Activated naive CD4-positive, alpha-beta T cell treated with anti-CD3 and anti-CD28 coated beads for 36 hours (primary cell): ENCODE measurements at regions not wholly inside any gene's neighbourhood (a gene's known extent, or its start where the extent isn't known, plus 50 kb on each side); places are given as distances from the start of the nearest gene placed in this dataset.

Experiments
- CTCF ChIA-PET: fragments of 350-600 bp; sonication (Branson Sonifier 250); formaldehyde crosslinking; loops from one replicate; lab custom pipeline; 2021; ENCODE audit warnings: antibody characterized with exemption; lab: Charles Lee
- DNase-seq: peaks from one replicate; pipeline ENCODE4 v3.0.0-alpha.2; 2020
- H3K27ac Mint-ChIP-seq: one replicate; pipeline ENCODE4 v1.8.0; 2021; ENCODE audit warnings: mild to moderate bottlenecking, mixed read lengths
- H3K27me3 Mint-ChIP-seq: one replicate; pipeline ENCODE4 v1.8.0; 2021; ENCODE audit warnings: low read depth, mixed read lengths
- H3K36me3 Mint-ChIP-seq: one replicate; pipeline ENCODE4 v1.8.0; 2021; ENCODE audit warnings: low read depth, mixed read lengths
- H3K4me1 Mint-ChIP-seq: one replicate; pipeline ENCODE4 v1.8.0; 2021; ENCODE audit warnings: low read depth, mixed read lengths
- H3K4me3 Mint-ChIP-seq: one replicate; pipeline ENCODE4 v1.8.0; 2021; ENCODE audit warnings: mild to moderate bottlenecking, moderate library complexity, mixed read lengths
- H3K9me3 Mint-ChIP-seq: one replicate; pipeline ENCODE4 v1.8.0; 2021; ENCODE audit warnings: mixed read lengths
- intact Hi-C: fragments of 100-400 bp; cut with micrococcal nuclease; formaldehyde crosslinking; loops from one replicate; pipeline ENCODE4 v1.15.1; 2023

DNA sequence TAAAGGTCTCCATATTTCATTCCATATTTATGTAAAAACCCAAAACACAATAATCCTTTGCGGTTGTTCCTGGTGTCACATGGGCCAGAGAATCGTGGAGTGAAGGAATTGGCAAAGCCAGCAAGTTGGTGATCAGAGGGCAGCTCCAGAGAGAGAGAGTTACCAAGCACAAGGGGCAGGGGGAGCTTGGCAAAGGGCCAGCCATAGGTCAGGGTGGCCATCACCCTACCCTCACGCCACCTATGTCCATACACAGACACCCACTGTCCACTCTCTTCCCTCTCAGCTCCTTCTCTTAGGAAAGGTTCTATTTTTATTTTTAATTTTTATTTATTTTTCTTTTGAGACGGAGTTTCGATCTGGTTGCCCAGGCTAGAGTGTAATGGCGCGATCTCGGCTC is 163.2 kb upstream of the JARID2 start:
- Mint-ChIP-seq H3K4me1 (no peaks in the 10 kb centered on the region), H3K27me3 (no peaks in the 10 kb centered on the region), H3K27ac (no peak overlapping the region), H3K36me3 (no peaks in the 10 kb centered on the region), H3K9me3 (no peaks in the 10 kb centered on the region), H3K4me3 (no peak overlapping the region)
- CTCF ChIA-PET = no interaction called here
- no peak for DNase-seq
- intact Hi-C loops = no loop called here

DNA sequence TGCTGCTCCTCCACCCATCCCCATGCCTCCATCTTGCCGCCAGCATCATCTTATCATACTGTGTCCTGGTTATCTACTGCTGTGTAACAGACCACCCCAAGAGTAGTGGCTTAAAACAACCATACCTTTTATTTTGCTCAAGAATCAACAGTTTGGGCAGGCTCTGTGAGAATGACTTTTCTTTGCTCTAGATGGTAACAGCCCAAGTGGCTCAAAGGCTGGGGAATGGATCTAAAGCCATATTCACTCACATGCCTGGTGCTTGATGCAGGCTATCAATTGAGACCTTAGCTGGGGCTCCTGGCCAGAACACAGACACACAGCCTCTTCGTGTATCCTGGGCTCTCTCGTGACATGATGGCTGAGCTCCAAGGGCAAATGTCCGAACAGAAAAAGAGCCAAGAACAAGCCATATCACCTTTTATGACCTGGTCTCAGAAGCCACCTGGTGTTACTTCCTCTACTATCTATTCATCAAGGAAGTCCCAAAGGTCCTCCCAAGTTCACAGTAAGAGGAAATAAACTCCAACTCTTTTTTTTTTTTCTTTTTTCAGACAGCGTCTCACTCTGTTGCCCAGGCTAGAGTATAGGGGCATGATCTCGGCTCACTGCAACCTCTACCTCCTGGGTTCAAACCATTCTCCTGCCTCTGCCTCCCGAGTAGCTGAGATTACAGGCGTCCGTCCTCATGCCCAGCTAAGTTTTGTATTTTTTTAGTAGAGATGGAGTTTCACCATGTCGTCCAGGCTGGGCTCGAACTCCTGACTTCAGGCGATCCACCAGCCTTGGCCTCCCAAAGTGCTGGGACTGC is 159.3 kb upstream of the JARID2 start:
- no peak for DNase-seq
- Mint-ChIP-seq H3K9me3 (no peaks in the 10 kb centered on the region), H3K36me3 (no peaks in the 10 kb centered on the region), H3K4me3 (no peak overlapping the region), H3K27ac (no peak overlapping the region), H3K27me3 (no peaks in the 10 kb centered on the region), H3K4me1 (no peaks in the 10 kb centered on the region)
- CTCF ChIA-PET = no interaction called here
- intact Hi-C loops = no loop called here

DNA sequence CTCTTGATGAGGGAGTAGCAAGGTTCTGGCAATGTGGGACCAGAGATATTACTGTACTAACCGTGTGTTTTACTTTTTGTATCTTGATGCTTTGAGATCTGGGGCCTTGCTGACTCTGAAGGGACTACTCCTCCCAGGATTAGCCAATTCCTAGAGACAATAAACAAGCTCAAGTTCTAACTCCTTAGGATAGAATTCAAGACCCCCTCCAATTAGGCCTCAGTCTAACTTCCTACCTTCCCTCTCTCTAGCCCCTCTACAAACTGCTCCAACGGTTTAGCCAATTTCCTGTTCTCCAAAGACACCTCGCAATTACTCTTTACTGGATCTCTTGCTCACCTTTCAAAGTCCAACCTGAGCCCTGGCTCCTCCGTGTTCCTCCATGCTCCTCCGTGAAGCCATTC is 158.7 kb upstream of the JARID2 start:
- no peak for DNase-seq
- Mint-ChIP-seq H3K4me1 (no peaks in the 10 kb centered on the region), H3K27ac (no peak overlapping the region), H3K9me3 (no peaks in the 10 kb centered on the region), H3K4me3 (no peak overlapping the region), H3K36me3 (no peaks in the 10 kb centered on the region), H3K27me3 (no peaks in the 10 kb centered on the region)
- CTCF ChIA-PET = no interaction called here
- intact Hi-C loops = no loop called here

DNA sequence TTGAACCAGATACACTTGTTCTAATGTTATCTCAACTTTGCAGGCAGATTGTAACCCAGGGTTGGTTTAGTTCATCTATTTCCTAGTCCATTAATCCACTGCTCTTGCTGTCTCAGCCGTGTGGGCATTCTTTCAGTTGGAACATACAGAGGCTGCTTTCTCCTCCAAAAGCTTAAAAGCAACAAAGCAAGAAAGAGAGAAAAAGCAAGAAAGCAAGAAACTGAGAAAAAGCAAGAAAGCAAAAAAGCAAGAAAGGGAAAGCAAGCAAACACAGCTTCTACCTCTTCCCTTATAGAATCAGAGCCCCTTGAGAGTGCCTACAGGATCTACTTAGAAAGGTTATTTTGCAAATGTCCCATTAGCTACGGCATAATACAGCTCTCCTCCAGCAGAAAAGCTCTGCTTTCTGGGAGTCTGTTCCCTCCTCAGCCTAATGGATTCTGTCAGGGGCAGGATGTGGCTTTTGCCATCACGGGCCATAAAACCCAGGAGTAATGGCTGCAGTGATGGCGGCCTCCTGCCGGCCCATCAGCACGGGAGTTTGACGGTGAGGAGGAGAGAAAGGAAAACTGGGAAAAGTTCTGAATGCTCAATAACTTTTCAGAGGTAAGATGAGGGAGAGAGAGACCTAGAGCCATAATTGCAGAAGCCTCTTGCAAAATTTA is 156.8 kb upstream of the JARID2 start:
- no peaks in the 10 kb centered on the region for H3K36me3 Mint-ChIP-seq
- no peak overlapping the region for H3K27ac Mint-ChIP-seq
- intact Hi-C loops = no loop called here
- no peaks in the 10 kb centered on the region for H3K9me3 Mint-ChIP-seq
- CTCF ChIA-PET = no interaction called here
- no peak for DNase-seq
- H3K4me1 Mint-ChIP-seq = no peaks in the 10 kb centered on the region
- no peaks in the 10 kb centered on the region for H3K27me3 Mint-ChIP-seq
- no peak overlapping the region for H3K4me3 Mint-ChIP-seq

DNA sequence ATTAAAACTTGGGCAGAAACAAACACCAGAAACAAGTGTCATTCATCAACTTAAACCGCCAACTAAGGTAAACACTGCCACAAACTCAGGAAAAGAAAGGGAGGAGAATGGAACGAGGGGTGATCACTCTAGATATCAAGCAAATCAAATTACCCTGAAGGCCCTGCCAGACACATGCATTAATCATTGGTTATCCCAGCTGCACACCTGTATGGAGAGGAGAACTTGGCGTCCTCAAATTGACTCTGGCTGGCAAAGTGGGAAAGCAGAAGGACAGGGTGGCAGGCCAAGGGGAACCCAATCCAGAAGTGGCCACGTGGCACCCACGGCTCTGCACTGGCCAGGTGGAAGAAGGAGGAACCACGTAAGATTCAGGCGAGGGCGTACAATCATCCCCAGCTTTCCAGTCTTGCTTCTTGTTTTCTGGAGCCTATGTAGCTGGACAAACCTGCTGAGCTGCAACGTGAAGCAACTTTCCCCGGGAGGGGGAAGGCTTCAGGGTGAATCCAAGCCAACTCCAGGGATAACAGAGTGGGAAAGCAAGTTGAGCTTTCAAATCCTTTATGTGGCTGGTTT is 156.2 kb upstream of the JARID2 start:
- Mint-ChIP-seq H3K9me3 (no peaks in the 10 kb centered on the region), H3K27ac (no peak overlapping the region), H3K4me1 (no peaks in the 10 kb centered on the region), H3K27me3 (no peaks in the 10 kb centered on the region), H3K36me3 (no peaks in the 10 kb centered on the region), H3K4me3 (no peak overlapping the region)
- CTCF ChIA-PET = no interaction called here
- intact Hi-C loops = no loop called here
- DNase-seq = no peak

DNA sequence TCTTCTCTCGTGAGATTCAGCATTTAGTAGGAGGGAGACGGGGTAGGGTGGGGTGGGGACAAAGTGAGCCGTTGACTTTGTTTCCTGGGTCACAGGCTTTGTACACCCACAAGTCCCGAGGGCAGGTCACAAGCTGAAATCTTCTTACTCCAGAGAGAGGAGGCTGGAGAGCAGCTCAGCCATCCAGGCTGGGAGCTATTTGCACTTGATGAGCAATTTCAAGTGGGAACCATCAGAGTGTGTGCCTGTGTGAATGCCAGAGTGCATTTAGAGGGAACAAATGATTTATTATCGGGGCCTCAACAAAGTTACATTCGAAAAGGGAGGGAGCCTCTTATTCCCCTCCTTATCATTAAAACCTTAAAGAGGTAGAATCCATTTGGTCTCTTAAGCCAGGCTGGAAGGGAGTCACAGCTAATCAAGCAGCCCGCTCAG is 155.7 kb upstream of the JARID2 start:
- Mint-ChIP-seq H3K36me3 (no peaks in the 10 kb centered on the region), H3K4me1 (no peaks in the 10 kb centered on the region), H3K27me3 (no peaks in the 10 kb centered on the region), H3K27ac (no peak overlapping the region), H3K9me3 (no peaks in the 10 kb centered on the region), H3K4me3 (no peak overlapping the region)
- intact Hi-C loops = no loop called here
- DNase-seq = no peak
- CTCF ChIA-PET = interaction anchor here (0.5 to 0.7 kb wide), 2 partner anchors 40 to 249 kb away, joined by 3 read pairs; no protein-coding TSS in a partner anchor

DNA sequence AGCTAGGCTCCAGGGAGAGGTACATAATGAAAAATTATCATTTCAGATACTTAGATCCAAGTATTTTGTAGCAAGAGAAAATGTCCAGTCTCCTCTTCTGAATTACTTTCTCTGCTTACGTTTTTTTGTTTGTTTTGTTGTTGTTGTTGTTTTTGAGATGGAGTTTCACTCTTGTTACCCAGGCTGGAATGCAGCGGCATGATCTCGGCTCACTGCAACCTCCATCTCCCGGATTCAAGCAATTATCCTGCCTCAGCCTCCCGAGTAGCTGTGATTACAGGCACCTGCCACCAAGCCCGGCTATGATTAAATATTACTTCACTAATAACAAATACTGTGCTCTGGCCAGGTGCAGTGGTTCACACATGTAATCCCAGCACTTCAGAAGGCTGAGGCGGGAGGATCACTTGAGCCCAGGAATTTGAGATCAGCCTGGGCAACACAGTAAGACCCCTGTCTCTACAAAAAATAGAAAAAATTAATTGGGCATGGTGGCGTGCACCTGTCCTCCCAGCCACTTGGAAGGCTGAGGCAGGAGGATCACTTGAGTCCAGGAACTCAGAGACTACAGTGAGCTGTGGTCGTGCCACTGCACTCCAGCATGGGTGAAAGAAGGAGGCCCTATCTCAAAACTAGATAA is 155.0 kb upstream of the JARID2 start:
- no peaks in the 10 kb centered on the region for H3K27me3 Mint-ChIP-seq
- H3K4me3 Mint-ChIP-seq = no peak overlapping the region
- no peaks in the 10 kb centered on the region for H3K9me3 Mint-ChIP-seq
- DNase-seq = no peak
- no peaks in the 10 kb centered on the region for H3K36me3 Mint-ChIP-seq
- no peak overlapping the region for H3K27ac Mint-ChIP-seq
- H3K4me1 Mint-ChIP-seq = no peaks in the 10 kb centered on the region
- intact Hi-C loops = no loop called here
- CTCF ChIA-PET = interaction anchor here (0.5 to 0.7 kb wide), 3 partner anchors 41 to 249 kb away, joined by 3 to 5 read pairs (median 3); no protein-coding TSS in a partner anchor

DNA sequence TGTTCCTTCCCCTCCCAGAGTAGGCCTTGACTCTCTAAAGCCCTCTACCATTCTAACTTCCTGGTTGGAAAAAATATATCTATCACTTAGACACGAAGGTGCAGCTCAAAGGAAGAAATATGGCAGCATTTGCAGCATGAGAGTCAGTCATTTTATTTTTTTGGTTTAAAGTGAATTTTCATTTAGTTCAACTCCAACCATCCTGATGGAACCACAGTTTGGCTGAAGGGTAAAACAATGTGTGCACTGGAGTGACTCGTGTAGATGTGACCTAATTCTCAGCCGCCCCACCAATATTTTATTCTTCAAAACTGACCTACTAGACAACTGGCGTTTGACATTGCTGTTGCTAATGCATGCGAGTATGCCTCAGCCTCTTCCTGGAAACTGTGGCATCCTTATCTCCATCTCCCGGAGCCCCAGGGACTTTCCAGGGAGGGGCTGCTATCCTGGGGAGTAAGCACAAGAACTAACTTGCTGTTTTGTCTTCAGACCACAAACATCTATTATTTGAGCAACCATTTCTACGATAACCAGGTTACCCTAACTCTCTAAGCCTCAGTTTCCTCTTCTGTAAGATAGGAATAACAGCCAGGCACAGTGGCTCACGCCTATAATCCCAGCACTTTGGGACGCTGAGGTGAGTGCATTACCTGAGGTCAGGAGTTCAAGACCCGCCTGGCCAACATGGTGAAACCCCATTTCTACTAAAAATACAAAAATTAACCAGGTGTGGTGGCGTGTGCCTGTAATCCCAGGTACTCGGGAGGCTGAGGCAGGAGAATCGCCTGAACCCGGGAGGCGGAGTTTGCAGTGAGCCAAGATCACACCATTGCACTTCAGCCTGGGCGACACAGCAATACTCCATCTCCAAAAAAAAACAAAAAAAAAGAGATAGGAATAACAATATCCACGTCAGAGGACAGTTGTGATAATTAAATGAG is 148.7 kb upstream of the JARID2 start:
- DNase-seq = no peak
- Mint-ChIP-seq H3K27me3 (no peaks in the 10 kb centered on the region), H3K27ac (no peak overlapping the region), H3K4me1 (no peaks in the 10 kb centered on the region), H3K9me3 (peaks cover 2% of the 10 kb centered on the region), H3K4me3 (no peak overlapping the region), H3K36me3 (no peaks in the 10 kb centered on the region)
- CTCF ChIA-PET = interaction anchor here (0.7 kb wide), 1 partner anchor 445 kb away, joined by 4 read pairs; no protein-coding TSS in a partner anchor
- intact Hi-C loops = no loop called here

DNA sequence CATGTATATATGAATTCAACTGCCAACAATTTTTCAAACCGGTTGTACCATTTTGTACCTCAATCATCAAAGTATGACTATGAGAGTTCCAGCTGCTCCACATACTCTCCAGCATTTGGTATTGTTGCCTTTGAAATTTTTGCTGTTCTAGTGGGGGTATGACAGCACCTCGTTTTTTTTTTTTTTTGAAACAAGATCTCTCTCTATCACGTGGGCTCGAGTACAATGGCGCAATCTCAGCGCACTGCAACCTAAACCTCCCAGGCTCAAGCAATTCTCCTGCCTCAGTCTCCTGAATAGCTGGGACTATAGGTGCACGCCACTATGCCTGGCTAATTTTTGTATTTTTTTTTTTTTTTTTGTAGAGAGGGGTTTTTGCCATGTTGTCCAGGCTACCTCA is 144.7 kb upstream of the JARID2 start:
- H3K4me1 Mint-ChIP-seq = no peaks in the 10 kb centered on the region
- CTCF ChIA-PET = interaction anchor here (0.6 kb wide), 1 partner anchor 324 kb away, joined by 5 read pairs; no protein-coding TSS in a partner anchor
- H3K27ac Mint-ChIP-seq = no peak overlapping the region
- no peak overlapping the region for H3K4me3 Mint-ChIP-seq
- intact Hi-C loops = no loop called here
- peaks cover 2% of the 10 kb centered on the region for H3K36me3 Mint-ChIP-seq
- no peak for DNase-seq
- H3K9me3 Mint-ChIP-seq = peaks cover 5% of the 10 kb centered on the region
- H3K27me3 Mint-ChIP-seq = no peaks in the 10 kb centered on the region

DNA sequence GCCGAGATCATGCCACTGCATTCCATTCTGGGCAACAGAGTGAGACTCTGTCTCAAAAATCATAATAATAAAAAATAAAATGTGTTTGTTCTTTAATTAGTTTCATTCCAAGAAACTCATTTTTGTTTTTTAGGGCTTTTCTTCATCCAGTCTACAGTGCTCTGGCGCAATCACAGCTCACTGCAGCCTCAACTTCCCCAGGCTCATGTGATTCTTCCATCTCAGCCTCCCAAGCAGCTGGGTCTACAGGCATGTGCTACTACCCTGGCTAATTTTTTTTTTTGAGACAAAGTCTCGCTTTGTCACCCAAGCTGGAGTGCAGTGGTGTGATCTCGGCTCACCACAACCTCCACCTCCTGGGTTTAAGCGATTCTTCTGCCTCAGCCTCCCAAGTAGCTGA is 143.6 kb upstream of the JARID2 start:
- H3K4me3 Mint-ChIP-seq = no peak overlapping the region
- H3K27ac Mint-ChIP-seq = no peak overlapping the region
- H3K9me3 Mint-ChIP-seq = peaks cover 5% of the 10 kb centered on the region
- no peaks in the 10 kb centered on the region for H3K4me1 Mint-ChIP-seq
- intact Hi-C loops = no loop called here
- H3K36me3 Mint-ChIP-seq = peaks cover 2% of the 10 kb centered on the region
- DNase-seq = no peak
- no peaks in the 10 kb centered on the region for H3K27me3 Mint-ChIP-seq
- CTCF ChIA-PET = interaction anchor here (0.6 kb wide), 1 partner anchor 831 kb away, joined by 3 read pairs; no protein-coding TSS in a partner anchor

DNA sequence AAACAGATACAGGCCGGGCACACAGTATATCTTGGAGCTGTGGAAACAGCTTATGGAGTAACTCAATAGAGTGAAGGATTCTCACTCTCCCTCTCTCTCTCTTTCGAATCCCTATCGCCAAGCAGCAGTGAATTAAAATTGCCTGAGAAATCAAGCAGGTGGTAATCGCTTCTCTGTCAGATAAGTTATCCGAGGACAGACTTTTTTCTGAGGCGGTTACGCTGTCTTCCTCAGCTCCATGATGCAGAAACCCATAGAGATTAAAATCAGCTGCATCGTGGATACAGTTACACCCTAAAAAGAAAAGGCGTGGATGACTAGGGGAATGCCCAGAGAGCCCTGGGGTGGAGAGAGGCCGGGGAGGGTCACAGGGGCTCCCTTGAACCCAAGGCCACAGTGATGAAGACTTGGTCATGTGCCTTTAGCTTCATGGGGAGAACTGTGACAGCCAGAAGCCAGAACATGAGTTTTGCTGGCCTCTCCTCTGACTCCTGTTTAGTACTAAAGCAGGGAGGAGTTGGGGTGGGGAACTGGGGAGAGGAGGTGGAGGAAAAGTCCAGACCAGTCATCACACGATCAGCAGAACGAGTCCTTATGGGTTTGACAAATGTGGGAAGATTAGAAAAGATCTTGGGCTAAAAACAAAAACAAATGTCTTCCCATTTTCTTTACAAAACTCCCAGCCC is 138.8 kb upstream of the JARID2 start:
- Mint-ChIP-seq H3K36me3 (peaks cover 2% of the 10 kb centered on the region), H3K4me3 (no peak overlapping the region), H3K9me3 (peaks cover 3% of the 10 kb centered on the region), H3K27ac (no peak overlapping the region), H3K27me3 (no peaks in the 10 kb centered on the region), H3K4me1 (no peaks in the 10 kb centered on the region)
- intact Hi-C loops = no loop called here
- DNase-seq = no peak
- CTCF ChIA-PET = no interaction called here
